Frontal cortex (tissue), 3 donors: ENCODE measurements at regions not wholly inside any gene's neighbourhood (a gene's known extent, or its start where the extent isn't known, plus 50 kb on each side); places are given as distances from the start of the nearest gene placed in this dataset.

ENCODE experiments used
- DNase-seq, 2 donors: peaks; one replicate each; pipeline ENCODE4 v3.0.0; 2012; ENCODE audit warnings: low spot score in 2 of 2
- FAIRE-seq: peaks from 2 replicates; lab custom pipeline; 2012; peaks lifted over from hg19 to GRCh38; lab: Jason Lieb, UNC
- donor health status: control.
- donor health status: control.
- donor health status: control.

- FAIRE-seq, result no peak
- no peak for DNase-seq
These were observed 175.4 kb upstream of the VEGFC start for GRCh38 chr4:176968094-176968493.

- no peak for DNase-seq
- FAIRE-seq, result no peak
These were observed 176.3 kb upstream of the VEGFC start for GRCh38 chr4:176969011-176969410.

- no peak for FAIRE-seq
- DNase-seq, result no peak
These were observed 178.1 kb upstream of the VEGFC start for GRCh38 chr4:176970853-176971252.

- DNase-seq, result no peak
- FAIRE-seq, result no peak
These were observed 178.9 kb upstream of the VEGFC start for GRCh38 chr4:176971576-176972115.

GRCh38 chr4:176979416-176979815, 186.7 kb upstream of the VEGFC start:
- no peak for DNase-seq
- no peak for FAIRE-seq

- FAIRE-seq, result no peak
These were observed 188.4 kb upstream of the VEGFC start for GRCh38 chr4:176981074-176981473.

GRCh38 chr4:176981551-176981950, 188.8 kb upstream of the VEGFC start:
- FAIRE-seq (no peak), DNase-seq (no peak)

More at GRCh38 chr4:176981074-176981473, 188.4 kb upstream of the VEGFC start:
- DNase-seq, result no peak

- FAIRE-seq (no peak), DNase-seq (no peak)
These were observed 195.5 kb upstream of the VEGFC start for GRCh38 chr4:176988226-176988625.

- DNase-seq (no peak), FAIRE-seq (no peak)
These were observed 196.5 kb upstream of the VEGFC start for GRCh38 chr4:176989186-176989585.

- no peak for FAIRE-seq
- no peak for DNase-seq
These were observed 207.3 kb upstream of the VEGFC start for GRCh38 chr4:176999935-177000543.

- no peak for DNase-seq
- FAIRE-seq, result no peak
These were observed 208.8 kb upstream of the VEGFC start for GRCh38 chr4:177001271-177002175.

GRCh38 chr4:177005674-177006230, 213.0 kb upstream of the VEGFC start:
- no peak for FAIRE-seq
- DNase-seq, result no peak

- no peak for DNase-seq
- FAIRE-seq, result no peak
These were observed 213.6 kb upstream of the VEGFC start for GRCh38 chr4:177006331-177006730.

GRCh38 chr4:177008071-177008835, 215.5 kb upstream of the VEGFC start:
- FAIRE-seq (no peak), DNase-seq (no peak)

GRCh38 chr4:177008836-177009501, 216.2 kb upstream of the VEGFC start:
- no peak for FAIRE-seq

GRCh38 chr4:177010418-177010817, 217.7 kb upstream of the VEGFC start:
- DNase-seq (no peak), FAIRE-seq (no peak)

More at GRCh38 chr4:177008836-177009501, 216.2 kb upstream of the VEGFC start:
- no peak for DNase-seq

GRCh38 chr4:177012918-177013545, 220.3 kb upstream of the VEGFC start:
- no peak for DNase-seq
- no peak for FAIRE-seq

- FAIRE-seq (no peak), DNase-seq (no peak)
These were observed 223.9 kb upstream of the VEGFC start for GRCh38 chr4:177016541-177017141.

- DNase-seq, result no peak
- no peak for FAIRE-seq
These were observed 231.2 kb upstream of the VEGFC start for GRCh38 chr4:177023951-177024350.
